CD8-positive, alpha-beta memory T cell (primary cell): ENCODE measurements at regions not wholly inside any gene's neighbourhood (a gene's known extent, or its start where the extent isn't known, plus 50 kb on each side); places are given as distances from the start of the nearest gene placed in this dataset.
A peak's percentile ranks its signal among the peaks of the same experiment; 100 is the strongest.

Experiments
- CTCF ChIA-PET: fragments of 350-600 bp; sonication (Branson Sonifier 250); formaldehyde crosslinking; loops from one replicate; lab custom pipeline; 2021; ENCODE audit warnings: antibody characterized with exemption; lab: Charles Lee
- POLR2A ChIA-PET: fragments of 350-600 bp; sonication (Branson Sonifier 250); formaldehyde crosslinking; loops from one replicate; lab custom pipeline; 2021; ENCODE audit warnings: antibody characterized with exemption; lab: Charles Lee
- DNase-seq, 5 donors: peaks; one replicate each; pipeline versions ENCODE4 v3.0.0 to v3.0.0-alpha.2; 2020 to 2022; ENCODE audit warnings: mixed read lengths in 1 of 5
- H3K27ac ChIP-seq: one replicate; pipeline ENCODE4 v1.7.0; 2013; ENCODE audit warnings: low read depth, mild to moderate bottlenecking, low read length, moderate library complexity
- H3K27me3 ChIP-seq: 2 replicates; pipeline ENCODE4 v1.7.0; 2013; ENCODE audit warnings: low read length, mild to moderate bottlenecking; ENCODE audit not compliant: insufficient read depth, poor library complexity, severe bottlenecking
- H3K36me3 ChIP-seq: 2 replicates; pipeline ENCODE4 v1.7.0; 2013; ENCODE audit warnings: mild to moderate bottlenecking, low read length, moderate library complexity; ENCODE audit not compliant: insufficient read depth
- H3K4me1 ChIP-seq: 2 replicates; pipeline ENCODE4 v1.7.0; 2013; ENCODE audit warnings: mild to moderate bottlenecking, low read length, moderate library complexity; ENCODE audit not compliant: insufficient read depth
- H3K4me3 ChIP-seq: 2 replicates; pipeline ENCODE4 v1.7.0; 2013; ENCODE audit warnings: mild to moderate bottlenecking, low read length
- H3K9me3 ChIP-seq: 2 replicates; pipeline ENCODE4 v1.7.0; 2013; ENCODE audit warnings: mild to moderate bottlenecking, low read length
- H3K27ac Mint-ChIP-seq, 8 donors: one replicate each; pipeline ENCODE4 v1.8.0; 2020 to 2021; ENCODE audit warnings: mixed read lengths in 8 of 8, mild to moderate bottlenecking in 6 of 8, inconsistent platforms in 3 of 8, moderate library complexity in 3 of 8
- H3K27me3 Mint-ChIP-seq, 2 donors: one replicate each; pipeline ENCODE4 v1.8.0; 2020 to 2021; ENCODE audit warnings: mixed read lengths in 2 of 2, mild to moderate bottlenecking in 1 of 2, moderate library complexity in 1 of 2
- H3K36me3 Mint-ChIP-seq, 3 donors: one replicate each; pipeline ENCODE4 v1.8.0; 2020 to 2021; ENCODE audit warnings: mixed read lengths in 3 of 3, inconsistent platforms in 1 of 3, mild to moderate bottlenecking in 1 of 3
- H3K4me1 Mint-ChIP-seq, 3 donors: one replicate each; pipeline ENCODE4 v1.8.0; 2020 to 2021; ENCODE audit warnings: mixed read lengths in 3 of 3, inconsistent platforms in 1 of 3, mild to moderate bottlenecking in 1 of 3
- H3K4me3 Mint-ChIP-seq, 7 donors: one replicate each; pipeline ENCODE4 v1.8.0; 2020 to 2021; ENCODE audit warnings: mixed read lengths in 7 of 7, mild to moderate bottlenecking in 6 of 7, moderate library complexity in 4 of 7, inconsistent platforms in 2 of 7
- H3K9me3 Mint-ChIP-seq, 5 donors: one replicate each; pipeline ENCODE4 v1.8.0; 2020 to 2022; ENCODE audit warnings: mixed read lengths in 5 of 5, mild to moderate bottlenecking in 3 of 5, moderate library complexity in 2 of 5, inconsistent platforms in 1 of 5

GRCh38 chr15:85316244-85316934, 64.0 kb upstream of the AKAP13 start:
- peak in 3 of 5 donors; percentile 15 to 51 (median 38) for DNase-seq

GRCh38 chr15:85318048-85318731, 62.2 kb upstream of the AKAP13 start:
- Histone ChIP-seq H3K4me3 (no peak overlapping the region), H3K27ac (no peak overlapping the region), H3K27me3 (no peaks in the 10 kb centered on the region), H3K36me3 (no peaks in the 10 kb centered on the region), H3K9me3 (no peaks in the 10 kb centered on the region), H3K4me1 (peaks cover 34% of the 10 kb centered on the region)
- ChIA-PET POLR2A (interaction anchor here (0.6 to 1.2 kb wide), 2 partner anchors 10 to 12 kb away, joined by 3 read pairs; no protein-coding TSS in a partner anchor), CTCF (interaction anchor here (1.0 to 4.2 kb wide), 6 partner anchors 9 to 96 kb away, joined by 3 to 16 read pairs (median 6); no protein-coding TSS in a partner anchor)
- Mint-ChIP-seq H3K9me3 (peaks cover 0 to 4% (median 3%) of the 10 kb centered on the region in 5 donors), H3K27me3 (no peaks in the 10 kb centered on the region), H3K4me3 (peak overlapping the region in 2 of 7 donors; percentile 16 to 30), H3K4me1 (peaks cover 34 to 47% (median 46%) of the 10 kb centered on the region in 3 donors), H3K27ac (peak overlapping the region in 5 of 8 donors; percentile 22 to 70 (median 52)), H3K36me3 (peaks cover 1 to 24% (median 1%) of the 10 kb centered on the region in 3 donors)
- DNase-seq: peak in 2 of 5 donors; percentile 12 to 59

More at GRCh38 chr15:85316244-85316934, 64.0 kb upstream of the AKAP13 start:
- peaks cover 42 to 61% (median 56%) of the 10 kb centered on the region in 3 donors for H3K4me1 Mint-ChIP-seq
- Histone ChIP-seq H3K9me3 (no peaks in the 10 kb centered on the region), H3K4me3 (peak overlapping the region; percentile 28), H3K36me3 (no peaks in the 10 kb centered on the region), H3K27me3 (no peaks in the 10 kb centered on the region), H3K4me1 (peaks cover 34% of the 10 kb centered on the region), H3K27ac (no peak overlapping the region)
- H3K27ac Mint-ChIP-seq: peak overlapping the region; percentile 57 to 93 (median 78)
- CTCF ChIA-PET: interaction anchor here (0.9 to 4.2 kb wide), 5 partner anchors 14 to 189 kb away, joined by 3 to 20 read pairs (median 3); partner anchors contain the start of gene AKAP13
- POLR2A ChIA-PET: interaction anchor here (1.4 to 1.8 kb wide), 2 partner anchors 14 to 64 kb away, joined by 5 to 6 read pairs; partner anchors contain the start of gene AKAP13
- H3K4me3 Mint-ChIP-seq: peak overlapping the region in 6 of 7 donors; percentile 15 to 70 (median 53)
- H3K36me3 Mint-ChIP-seq: peaks cover 0 to 10% (median 0%) of the 10 kb centered on the region in 3 donors
- no peaks in the 10 kb centered on the region for H3K9me3 Mint-ChIP-seq
- H3K27me3 Mint-ChIP-seq: no peaks in the 10 kb centered on the region

- Mint-ChIP-seq H3K4me3 (no peak overlapping the region), H3K27ac (peak overlapping the region in 5 of 8 donors; percentile 22 to 70 (median 52)), H3K9me3 (peaks cover 0 to 7% (median 3%) of the 10 kb centered on the region in 5 donors), H3K36me3 (peaks cover 1 to 27% (median 2%) of the 10 kb centered on the region in 3 donors), H3K4me1 (peaks cover 34 to 44% (median 44%) of the 10 kb centered on the region in 3 donors), H3K27me3 (no peaks in the 10 kb centered on the region)
- Histone ChIP-seq H3K4me1 (peaks cover 34% of the 10 kb centered on the region), H3K9me3 (no peaks in the 10 kb centered on the region), H3K27me3 (no peaks in the 10 kb centered on the region), H3K4me3 (no peak overlapping the region), H3K27ac (no peak overlapping the region), H3K36me3 (no peaks in the 10 kb centered on the region)
- CTCF ChIA-PET: interaction anchor here (1.0 to 2.2 kb wide), 3 partner anchors 12 to 95 kb away, joined by 3 to 13 read pairs (median 9); no protein-coding TSS in a partner anchor
- POLR2A ChIA-PET: interaction anchor here (0.6 to 1.2 kb wide), 2 partner anchors 10 to 11 kb away, joined by 3 read pairs; no protein-coding TSS in a partner anchor
- DNase-seq: no peak
Observed at GRCh38 chr15:85318732-85319076, 61.7 kb upstream of the AKAP13 start.

- H3K4me1 Mint-ChIP-seq: peaks cover 8 to 15% (median 14%) of the 10 kb centered on the region in 3 donors
- Histone ChIP-seq H3K4me3 (no peak overlapping the region), H3K9me3 (no peaks in the 10 kb centered on the region), H3K4me1 (no peaks in the 10 kb centered on the region), H3K27ac (no peak overlapping the region), H3K36me3 (no peaks in the 10 kb centered on the region), H3K27me3 (no peaks in the 10 kb centered on the region)
- CTCF ChIA-PET: interaction anchor here (1.1 kb wide), 1 partner anchor 90 kb away, joined by 4 read pairs; no protein-coding TSS in a partner anchor
- POLR2A ChIA-PET: no interaction called here
- no peak overlapping the region for H3K27ac Mint-ChIP-seq
- DNase-seq: no peak
- peaks cover 0 to 7% (median 3%) of the 10 kb centered on the region in 5 donors for H3K9me3 Mint-ChIP-seq
- peaks cover 1 to 27% (median 2%) of the 10 kb centered on the region in 3 donors for H3K36me3 Mint-ChIP-seq
- no peaks in the 10 kb centered on the region for H3K27me3 Mint-ChIP-seq
- no peak overlapping the region for H3K4me3 Mint-ChIP-seq
Observed at GRCh38 chr15:85324202-85324601, 56.2 kb upstream of the AKAP13 start.

GRCh38 chr15:85325834-85326233, 54.6 kb upstream of the AKAP13 start:
- no peak overlapping the region for H3K4me3 Mint-ChIP-seq
- ChIA-PET CTCF (interaction anchor here (1.3 to 3.0 kb wide), 4 partner anchors 13 to 179 kb away, joined by 3 to 10 read pairs (median 7); partner anchors contain the start of gene AKAP13), POLR2A (no interaction called here)
- Histone ChIP-seq H3K4me1 (peaks cover 14% of the 10 kb centered on the region), H3K4me3 (no peak overlapping the region), H3K27ac (no peak overlapping the region), H3K36me3 (no peaks in the 10 kb centered on the region), H3K9me3 (no peaks in the 10 kb centered on the region), H3K27me3 (no peaks in the 10 kb centered on the region)
- H3K9me3 Mint-ChIP-seq: peaks cover 0 to 7% (median 3%) of the 10 kb centered on the region in 5 donors
- DNase-seq: no peak
- H3K27me3 Mint-ChIP-seq: no peaks in the 10 kb centered on the region
- peaks cover 22 to 30% (median 28%) of the 10 kb centered on the region in 3 donors for H3K4me1 Mint-ChIP-seq
- peaks cover 4 to 20% (median 5%) of the 10 kb centered on the region in 3 donors for H3K36me3 Mint-ChIP-seq
- H3K27ac Mint-ChIP-seq: no peak overlapping the region

GRCh38 chr15:85326291-85326690, 54.1 kb upstream of the AKAP13 start:
- ChIA-PET CTCF (interaction anchor here (1.3 to 3.0 kb wide), 3 partner anchors 14 to 54 kb away, joined by 3 to 10 read pairs (median 7); partner anchors contain the start of gene AKAP13), POLR2A (no interaction called here)
- Mint-ChIP-seq H3K36me3 (peaks cover 4 to 18% (median 5%) of the 10 kb centered on the region in 3 donors), H3K4me1 (peaks cover 27 to 34% (median 33%) of the 10 kb centered on the region in 3 donors), H3K9me3 (peaks cover 0 to 7% (median 3%) of the 10 kb centered on the region in 5 donors), H3K4me3 (no peak overlapping the region), H3K27ac (peak overlapping the region in 1 of 8 donors; percentile 57), H3K27me3 (no peaks in the 10 kb centered on the region)
- DNase-seq: no peak
- Histone ChIP-seq H3K27ac (no peak overlapping the region), H3K36me3 (no peaks in the 10 kb centered on the region), H3K9me3 (no peaks in the 10 kb centered on the region), H3K27me3 (no peaks in the 10 kb centered on the region), H3K4me1 (peaks cover 19% of the 10 kb centered on the region), H3K4me3 (no peak overlapping the region)

GRCh38 chr15:85327820-85328219, 52.6 kb upstream of the AKAP13 start:
- Histone ChIP-seq H3K36me3 (no peaks in the 10 kb centered on the region), H3K27ac (no peak overlapping the region), H3K27me3 (no peaks in the 10 kb centered on the region), H3K9me3 (no peaks in the 10 kb centered on the region), H3K4me1 (peaks cover 27% of the 10 kb centered on the region), H3K4me3 (no peak overlapping the region)
- Mint-ChIP-seq H3K9me3 (peaks cover 0 to 6% (median 0%) of the 10 kb centered on the region in 5 donors), H3K4me3 (no peak overlapping the region), H3K27ac (no peak overlapping the region), H3K27me3 (no peaks in the 10 kb centered on the region), H3K36me3 (peaks cover 4 to 6% (median 4%) of the 10 kb centered on the region in 3 donors), H3K4me1 (peaks cover 35 to 44% (median 43%) of the 10 kb centered on the region in 3 donors)
- ChIA-PET CTCF (interaction anchor here (0.7 to 4.2 kb wide), 7 partner anchors 10 to 136 kb away, joined by 3 to 27 read pairs (median 3); no protein-coding TSS in a partner anchor), POLR2A (interaction anchor here (0.5 to 0.9 kb wide), 2 partner anchors 9 to 24 kb away, joined by 3 to 10 read pairs; no protein-coding TSS in a partner anchor)
- no peak for DNase-seq
